DMS153 treated with DMSO at 0.1 percent for 48 hours (cell line): ENCODE measurements at regions not wholly inside any gene's neighbourhood (a gene's known extent, or its start where the extent isn't known, plus 50 kb on each side); places are given as distances from the start of the nearest gene placed in this dataset.

Experiments
- DNase-seq: peaks from one replicate; lab custom pipeline; 2025; ENCODE audit not compliant: unreplicated experiment; lab: John Stamatoyannopoulos, UW

GRCh38 chr5:4953576-4953975 is 186.6 kb upstream of the ADAMTS16 start:
- no peak for DNase-seq

GRCh38 chr5:4954048-4954447 is 186.1 kb upstream of the ADAMTS16 start:
- no peak for DNase-seq

GRCh38 chr5:4963265-4963664 is 176.9 kb upstream of the ADAMTS16 start:
- DNase-seq: no peak

GRCh38 chr5:4969351-4969750 is 170.8 kb upstream of the ADAMTS16 start:
- DNase-seq: no peak

- no peak for DNase-seq
Observed at GRCh38 chr5:4970171-4970570, 170.0 kb upstream of the ADAMTS16 start.

GRCh38 chr5:4976902-4977301 is 163.2 kb upstream of the ADAMTS16 start:
- no peak for DNase-seq

- no peak for DNase-seq
Observed at GRCh38 chr5:4977416-4978110, 162.6 kb upstream of the ADAMTS16 start.

- no peak for DNase-seq
Observed at GRCh38 chr5:4980201-4980600, 159.9 kb upstream of the ADAMTS16 start.

GRCh38 chr5:4981608-4982007 is 158.5 kb upstream of the ADAMTS16 start:
- DNase-seq: no peak

GRCh38 chr5:4983701-4984100 is 156.4 kb upstream of the ADAMTS16 start:
- DNase-seq: no peak

GRCh38 chr5:4984461-4984860 is 155.7 kb upstream of the ADAMTS16 start:
- DNase-seq: no peak

- DNase-seq: no peak
Observed at GRCh38 chr5:4987431-4987830, 152.7 kb upstream of the ADAMTS16 start.

- DNase-seq: no peak
Observed at GRCh38 chr5:4989118-4989517, 151.0 kb upstream of the ADAMTS16 start.

- no peak for DNase-seq
Observed at GRCh38 chr5:4990017-4990416, 150.1 kb upstream of the ADAMTS16 start.

- no peak for DNase-seq
Observed at GRCh38 chr5:4990462-4990861, 149.7 kb upstream of the ADAMTS16 start.

- DNase-seq: no peak
Observed at GRCh38 chr5:4991925-4992324, 148.2 kb upstream of the ADAMTS16 start.

- DNase-seq: no peak
Observed at GRCh38 chr5:4995014-4995413, 145.1 kb upstream of the ADAMTS16 start.

GRCh38 chr5:5005353-5005752 is 134.8 kb upstream of the ADAMTS16 start:
- DNase-seq: no peak

- no peak for DNase-seq
Observed at GRCh38 chr5:5006548-5006947, 133.6 kb upstream of the ADAMTS16 start.

GRCh38 chr5:5009240-5009639 is 130.9 kb upstream of the ADAMTS16 start:
- no peak for DNase-seq

GRCh38 chr5:5011151-5011550 is 129.0 kb upstream of the ADAMTS16 start:
- DNase-seq: no peak

GRCh38 chr5:5014586-5015235 is 125.4 kb upstream of the ADAMTS16 start:
- DNase-seq: no peak
